ENCODE measurements at regions not wholly inside any gene's neighbourhood (a gene's known extent, or its start where the extent isn't known, plus 50 kb on each side); places are given as distances from the start of the nearest gene placed in this dataset.

GRCh38 chr2:216944733-216945132 is 84.9 kb upstream of the TNP1 start:
- H3K23ac ChIP-seq (ENCODE audit: low read length) = no peak overlapping the region
- H2AFZ ChIP-seq (ENCODE audit: insufficient read depth, low read length, poor library complexity) = no peak overlapping the region
- no peak overlapping the region for H3K9ac ChIP-seq (ENCODE audit: low read length)
- no peak overlapping the region for H3K18ac ChIP-seq (ENCODE audit: low read length)
- H3K36me3 ChIP-seq (ENCODE audit: control insufficient read depth in 1 of 2, insufficient read depth in 2 of 2, low read length in 2 of 2) = no peaks in the 10 kb centered on the region
- no peak overlapping the region for H2BK5ac ChIP-seq (ENCODE audit: low read depth, low read length, poor library complexity)
- no CpG with 5 or more reads among the region's 4 CpGs for WGBS (ENCODE audit: extremely low coverage, insufficient coverage, insufficient read length)
- no peak for DNase-seq
- H3K79me1 ChIP-seq (ENCODE audit: low read length) = no peaks in the 10 kb centered on the region
- H2BK120ac ChIP-seq (ENCODE audit: insufficient read depth, low read length, poor library complexity) = no peak overlapping the region
- H2AK5ac ChIP-seq (ENCODE audit: low read length) = no peak overlapping the region
- H3K4me3 ChIP-seq (ENCODE audit: low read depth, low read length) = no peak overlapping the region
- no peaks in the 10 kb centered on the region for H3K27me3 ChIP-seq (ENCODE audit: insufficient read depth, low read length)
- no peak overlapping the region for H3K4me2 ChIP-seq (ENCODE audit: low read length)
- H3K4me1 ChIP-seq (ENCODE audit: control insufficient read depth in 1 of 2, insufficient read depth in 2 of 2, low read length in 2 of 2) = no peaks in the 10 kb centered on the region
- H4K91ac ChIP-seq (ENCODE audit: low read depth, low read length) = no peak overlapping the region
- no peaks in the 10 kb centered on the region for H3K79me2 ChIP-seq (ENCODE audit: control insufficient read depth, insufficient read depth, low read length, poor library complexity)
- H3K9me3 ChIP-seq (ENCODE audit: insufficient read depth, low read depth, low read length) = no peaks in the 10 kb centered on the region
- no peak overlapping the region for H4K8ac ChIP-seq (ENCODE audit: low read depth, low read length)
- no peak overlapping the region for H3K4ac ChIP-seq (ENCODE audit: low read depth, low read length)
- no peak overlapping the region for H3K14ac ChIP-seq (ENCODE audit: low read length)
- no peak overlapping the region for H3K27ac ChIP-seq (ENCODE audit: low read depth, low read length)
- H2BK12ac ChIP-seq (ENCODE audit: low read length) = no peak overlapping the region
- H4K12ac ChIP-seq (ENCODE audit: low read depth, low read length) = no peak overlapping the region

GRCh38 chr2:216943109-216943508 is 83.2 kb upstream of the TNP1 start:
- Histone ChIP-seq H3K18ac (ENCODE audit: low read length) (no peak overlapping the region), H2AK5ac (ENCODE audit: low read length) (no peak overlapping the region), H3K4ac (ENCODE audit: low read depth, low read length) (no peak overlapping the region), H3K4me3 (ENCODE audit: low read depth, low read length) (no peak overlapping the region), H3K9me3 (ENCODE audit: insufficient read depth, low read depth, low read length) (no peaks in the 10 kb centered on the region), H3K4me2 (ENCODE audit: low read length) (no peak overlapping the region), H2BK120ac (ENCODE audit: insufficient read depth, low read length, poor library complexity) (no peak overlapping the region), H3K79me2 (ENCODE audit: control insufficient read depth, insufficient read depth, low read length, poor library complexity) (no peaks in the 10 kb centered on the region), H2BK5ac (ENCODE audit: low read depth, low read length, poor library complexity) (no peak overlapping the region), H3K27me3 (ENCODE audit: insufficient read depth, low read length) (no peaks in the 10 kb centered on the region), H3K9ac (ENCODE audit: low read length) (no peak overlapping the region), H3K14ac (ENCODE audit: low read length) (no peak overlapping the region), H2BK12ac (ENCODE audit: low read length) (no peak overlapping the region), H4K12ac (ENCODE audit: low read depth, low read length) (no peak overlapping the region), H3K27ac (ENCODE audit: low read depth, low read length) (no peak overlapping the region), H4K91ac (ENCODE audit: low read depth, low read length) (no peak overlapping the region), H3K79me1 (ENCODE audit: low read length) (no peaks in the 10 kb centered on the region), H3K36me3 (ENCODE audit: control insufficient read depth in 1 of 2, insufficient read depth in 2 of 2, low read length in 2 of 2) (no peaks in the 10 kb centered on the region), H3K23ac (ENCODE audit: low read length) (no peak overlapping the region), H4K8ac (ENCODE audit: low read depth, low read length) (no peak overlapping the region), H3K4me1 (ENCODE audit: control insufficient read depth in 1 of 2, insufficient read depth in 2 of 2, low read length in 2 of 2) (no peaks in the 10 kb centered on the region), H2AFZ (ENCODE audit: insufficient read depth, low read length, poor library complexity) (no peak overlapping the region)
- no peak for DNase-seq
- WGBS (ENCODE audit: extremely low coverage, insufficient coverage, insufficient read length) = no CpG with 5 or more reads among the region's 2 CpGs

- H3K4ac ChIP-seq (ENCODE audit: low read depth, low read length) = no peak overlapping the region
- no peaks in the 10 kb centered on the region for H3K79me2 ChIP-seq (ENCODE audit: control insufficient read depth, insufficient read depth, low read length, poor library complexity)
- no peak overlapping the region for H4K12ac ChIP-seq (ENCODE audit: low read depth, low read length)
- no peak overlapping the region for H2AFZ ChIP-seq (ENCODE audit: insufficient read depth, low read length, poor library complexity)
- no peak overlapping the region for H3K23ac ChIP-seq (ENCODE audit: low read length)
- H3K27me3 ChIP-seq (ENCODE audit: insufficient read depth, low read length) = no peaks in the 10 kb centered on the region
- no peak overlapping the region for H2BK5ac ChIP-seq (ENCODE audit: low read depth, low read length, poor library complexity)
- H3K18ac ChIP-seq (ENCODE audit: low read length) = no peak overlapping the region
- H3K36me3 ChIP-seq (ENCODE audit: control insufficient read depth in 1 of 2, insufficient read depth in 2 of 2, low read length in 2 of 2) = no peaks in the 10 kb centered on the region
- no peak overlapping the region for H3K14ac ChIP-seq (ENCODE audit: low read length)
- no peak overlapping the region for H2AK5ac ChIP-seq (ENCODE audit: low read length)
- H3K9ac ChIP-seq (ENCODE audit: low read length) = no peak overlapping the region
- H3K4me1 ChIP-seq (ENCODE audit: control insufficient read depth in 1 of 2, insufficient read depth in 2 of 2, low read length in 2 of 2) = no peaks in the 10 kb centered on the region
- no peaks in the 10 kb centered on the region for H3K9me3 ChIP-seq (ENCODE audit: insufficient read depth, low read depth, low read length)
- no CpG with 5 or more reads among the region's 3 CpGs for WGBS (ENCODE audit: extremely low coverage, insufficient coverage, insufficient read length)
- H4K8ac ChIP-seq (ENCODE audit: low read depth, low read length) = no peak overlapping the region
- no peak overlapping the region for H3K4me3 ChIP-seq (ENCODE audit: low read depth, low read length)
- no peak for DNase-seq
- H3K79me1 ChIP-seq (ENCODE audit: low read length) = no peaks in the 10 kb centered on the region
- H2BK120ac ChIP-seq (ENCODE audit: insufficient read depth, low read length, poor library complexity) = no peak overlapping the region
- no peak overlapping the region for H2BK12ac ChIP-seq (ENCODE audit: low read length)
- H4K91ac ChIP-seq (ENCODE audit: low read depth, low read length) = no peak overlapping the region
- no peak overlapping the region for H3K27ac ChIP-seq (ENCODE audit: low read depth, low read length)
- no peak overlapping the region for H3K4me2 ChIP-seq (ENCODE audit: low read length)
Measured at GRCh38 chr2:216942465-216942864, 82.6 kb upstream of the TNP1 start.

- Histone ChIP-seq H3K9me3 (ENCODE audit: insufficient read depth, low read depth, low read length) (no peaks in the 10 kb centered on the region), H4K12ac (ENCODE audit: low read depth, low read length) (no peak overlapping the region), H3K18ac (ENCODE audit: low read length) (no peak overlapping the region), H3K14ac (ENCODE audit: low read length) (no peak overlapping the region), H2BK5ac (ENCODE audit: low read depth, low read length, poor library complexity) (no peak overlapping the region), H4K91ac (ENCODE audit: low read depth, low read length) (no peak overlapping the region), H3K27ac (ENCODE audit: low read depth, low read length) (no peak overlapping the region), H3K27me3 (ENCODE audit: insufficient read depth, low read length) (no peaks in the 10 kb centered on the region), H3K4me1 (ENCODE audit: control insufficient read depth in 1 of 2, insufficient read depth in 2 of 2, low read length in 2 of 2) (no peaks in the 10 kb centered on the region), H4K8ac (ENCODE audit: low read depth, low read length) (no peak overlapping the region), H2AK5ac (ENCODE audit: low read length) (no peak overlapping the region), H3K4ac (ENCODE audit: low read depth, low read length) (no peak overlapping the region), H2AFZ (ENCODE audit: insufficient read depth, low read length, poor library complexity) (no peak overlapping the region), H2BK12ac (ENCODE audit: low read length) (no peak overlapping the region), H3K9ac (ENCODE audit: low read length) (no peak overlapping the region), H3K79me1 (ENCODE audit: low read length) (no peaks in the 10 kb centered on the region), H3K23ac (ENCODE audit: low read length) (no peak overlapping the region), H3K36me3 (ENCODE audit: control insufficient read depth in 1 of 2, insufficient read depth in 2 of 2, low read length in 2 of 2) (no peaks in the 10 kb centered on the region), H3K4me3 (ENCODE audit: low read depth, low read length) (no peak overlapping the region), H3K4me2 (ENCODE audit: low read length) (no peak overlapping the region), H2BK120ac (ENCODE audit: insufficient read depth, low read length, poor library complexity) (no peak overlapping the region), H3K79me2 (ENCODE audit: control insufficient read depth, insufficient read depth, low read length, poor library complexity) (no peaks in the 10 kb centered on the region)
- no peak for DNase-seq
- WGBS (ENCODE audit: extremely low coverage, insufficient coverage, insufficient read length) = no CpG with 5 or more reads among the region's 5 CpGs
Measured at GRCh38 chr2:216942016-216942415, 82.2 kb upstream of the TNP1 start.
